Endothelial cell of umbilical vein (primary cell): ENCODE measurements at regions not wholly inside any gene's neighbourhood (a gene's known extent, or its start where the extent isn't known, plus 50 kb on each side); places are given as distances from the start of the nearest gene placed in this dataset.
A peak's percentile ranks its signal among the peaks of the same experiment; 100 is the strongest.

Experiments
- BruUV-seq: library from RNA; stranded (reverse); fragments of 400-500 nt; replicated peaks from 2 replicates; lab custom pipeline; 2021; lab: Mats Ljungman, UMichigan
- CTCF ChIA-PET: fragments of 300-600, 350-600 bp; sonication (Branson Sonifier 250); formaldehyde crosslinking; loops from one replicate; lab custom pipeline; 2021; ENCODE audit warnings: antibody characterized with exemption, inconsistent platforms; lab: Charles Lee
- POLR2A ChIA-PET: fragments of 300-600, 350-600 bp; sonication (Branson Sonifier 250); formaldehyde crosslinking; loops from one replicate; lab custom pipeline; 2021; ENCODE audit warnings: antibody characterized with exemption, inconsistent platforms; lab: Charles Lee
- DNase-seq: peaks from one replicate; pipeline ENCODE4 v3.0.0-alpha.2; 2011; ENCODE audit warnings: low read depth, low spot score
- FAIRE-seq: peaks from 2 replicates; lab custom pipeline; 2011; peaks lifted over from hg19 to GRCh38; lab: Jason Lieb, UNC
- H2AFZ ChIP-seq: 2 replicates; pipeline ENCODE4 v1.6.0; 2012; ENCODE audit warnings: low read depth, low read length, control low read depth, inconsistent platforms
- H3K27ac ChIP-seq: 2 replicates; pipeline ENCODE4 v1.5.1; 2011; ENCODE audit warnings: low read depth, mild to moderate bottlenecking, control low read depth, low read length, moderate library complexity; ENCODE audit not compliant: insufficient read depth
- H3K27me3 ChIP-seq, 2 experiments: 2 replicates each; pipeline versions ENCODE4 v1.6.0 to v1.6.1; 2011; ENCODE audit warnings: low read length in 2 of 2, mixed read lengths in 1 of 2; ENCODE audit not compliant: control insufficient read depth in 2 of 2, insufficient read depth in 2 of 2
- H3K36me3 ChIP-seq, 2 experiments: 2 replicates in 1 of 2; 3 replicates in 1 of 2; pipeline ENCODE4 v1.5.1; 2011; ENCODE audit warnings: low read length in 2 of 2, mild to moderate bottlenecking in 1 of 2, moderate library complexity in 1 of 2; ENCODE audit not compliant: control insufficient read depth in 2 of 2, insufficient read depth in 2 of 2; ENCODE audit errors: extremely low read depth in 1 of 2
- H3K4me1 ChIP-seq: 3 replicates; pipeline ENCODE4 v1.5.1; 2011; ENCODE audit warnings: mild to moderate bottlenecking, low read length; ENCODE audit not compliant: control insufficient read depth, insufficient read depth; ENCODE audit errors: extremely low read depth
- H3K4me2 ChIP-seq: 2 replicates; pipeline ENCODE4 v1.6.1; 2011; ENCODE audit warnings: low read length, control low read depth, mixed read lengths; ENCODE audit not compliant: insufficient read depth
- H3K4me3 ChIP-seq, 3 experiments: fragments of 200-600 bp in 1 of 3; sonication (generic), shearing (Covaris generic) in 1 of 3; replicated peaks in 1 of 3; 2 replicates each; pipeline ENCODE4 v1.5.1; 2011 to 2016; ENCODE audit warnings: control low read depth in 3 of 3, low read length in 3 of 3, mild to moderate bottlenecking in 2 of 3, inconsistent platforms in 1 of 3, low read depth in 1 of 3, moderate library complexity in 1 of 3; ENCODE audit not compliant: insufficient read depth in 1 of 3
- H3K79me2 ChIP-seq: 2 replicates; pipeline ENCODE4 v1.6.0; 2012; ENCODE audit warnings: low read length, inconsistent platforms; ENCODE audit not compliant: control insufficient read depth, insufficient read depth
- H3K9ac ChIP-seq: replicated peaks from 2 replicates; pipeline ENCODE3; 2011; ENCODE audit warnings: low read length, control low read depth; ENCODE audit not compliant: insufficient read depth; ENCODE audit errors: extremely low read depth
- H3K9me1 ChIP-seq: replicated peaks from 3 replicates; pipeline ENCODE4 v1.6.0; 2011; ENCODE audit warnings: mild to moderate bottlenecking, low read length; ENCODE audit not compliant: control insufficient read depth, insufficient read depth; ENCODE audit errors: extremely low read depth
- H3K9me3 ChIP-seq: replicated peaks from 2 replicates; pipeline ENCODE4 v1.5.1; 2012; ENCODE audit warnings: low read length, inconsistent platforms; ENCODE audit not compliant: control insufficient read depth, insufficient read depth
- H4K20me1 ChIP-seq: replicated peaks from 2 replicates; pipeline ENCODE3; 2011; ENCODE audit warnings: mild to moderate bottlenecking, low read length; ENCODE audit not compliant: control insufficient read depth, insufficient read depth; ENCODE audit errors: extremely low read depth
- EZH2 ChIP-seq: IDR thresholded peaks from 2 replicates; pipeline ENCODE4 v1.6.1; 2012; ENCODE audit warnings: borderline replicate concordance, low read depth, mild to moderate bottlenecking, moderate library complexity, low read length, inconsistent platforms; ENCODE audit not compliant: severe bottlenecking
- FOS ChIP-seq: IDR thresholded peaks from 2 replicates; pipeline ENCODE4 v1.6.1; 2011; ENCODE audit warnings: mild to moderate bottlenecking, low read length, moderate library complexity, borderline replicate concordance; ENCODE audit not compliant: insufficient read depth
- GATA2 ChIP-seq: IDR thresholded peaks from 2 replicates; pipeline ENCODE4 v1.7.0; 2011; ENCODE audit warnings: low read depth, mild to moderate bottlenecking, moderate library complexity, mixed read lengths, low read length; ENCODE audit not compliant: insufficient read length, insufficient read depth
- JUN ChIP-seq: IDR thresholded peaks from 2 replicates; pipeline ENCODE4 v1.6.1; 2011; ENCODE audit warnings: borderline replicate concordance, low read depth; ENCODE audit not compliant: insufficient read length, insufficient read depth
- POLR2A ChIP-seq: IDR thresholded peaks from 2 replicates; pipeline ENCODE4 v1.6.1; 2012; ENCODE audit warnings: low read depth, mild to moderate bottlenecking, control low read depth, low read length
- dilution Hi-C: fragments of 300-500 bp; cut with MboI; formaldehyde crosslinking; loops from one replicate; pipeline ENCODE4 v1.15.0; 2019; ENCODE audit warnings: low sequenced_read_pairs; ENCODE audit not compliant: extremely low pct_ligation_motif_present
- intact Hi-C: fragments of 100-400 bp; cut with micrococcal nuclease; formaldehyde crosslinking; loops from one replicate; pipeline ENCODE4 v1.10.0; 2022
- TF ChIP-seq, protein P1 (sequence below), 2 donors: IDR thresholded peaks; 1 replicate in 1 of 2; 2 replicates in 1 of 2; pipeline ENCODE4 v1.5.1; 2011; ENCODE audit warnings: low read length in 2 of 2, mild to moderate bottlenecking in 2 of 2, moderate library complexity in 2 of 2, control low read depth in 1 of 2, inconsistent platforms in 1 of 2, low read depth in 1 of 2; ENCODE audit not compliant: insufficient read depth in 1 of 2; ENCODE audit errors: extremely low read depth in 1 of 2
- TF ChIP-seq, protein P2 (sequence below): IDR thresholded peaks from 2 replicates; pipeline ENCODE4 v1.6.1; 2011; ENCODE audit not compliant: insufficient read depth, insufficient read length

DNA sequence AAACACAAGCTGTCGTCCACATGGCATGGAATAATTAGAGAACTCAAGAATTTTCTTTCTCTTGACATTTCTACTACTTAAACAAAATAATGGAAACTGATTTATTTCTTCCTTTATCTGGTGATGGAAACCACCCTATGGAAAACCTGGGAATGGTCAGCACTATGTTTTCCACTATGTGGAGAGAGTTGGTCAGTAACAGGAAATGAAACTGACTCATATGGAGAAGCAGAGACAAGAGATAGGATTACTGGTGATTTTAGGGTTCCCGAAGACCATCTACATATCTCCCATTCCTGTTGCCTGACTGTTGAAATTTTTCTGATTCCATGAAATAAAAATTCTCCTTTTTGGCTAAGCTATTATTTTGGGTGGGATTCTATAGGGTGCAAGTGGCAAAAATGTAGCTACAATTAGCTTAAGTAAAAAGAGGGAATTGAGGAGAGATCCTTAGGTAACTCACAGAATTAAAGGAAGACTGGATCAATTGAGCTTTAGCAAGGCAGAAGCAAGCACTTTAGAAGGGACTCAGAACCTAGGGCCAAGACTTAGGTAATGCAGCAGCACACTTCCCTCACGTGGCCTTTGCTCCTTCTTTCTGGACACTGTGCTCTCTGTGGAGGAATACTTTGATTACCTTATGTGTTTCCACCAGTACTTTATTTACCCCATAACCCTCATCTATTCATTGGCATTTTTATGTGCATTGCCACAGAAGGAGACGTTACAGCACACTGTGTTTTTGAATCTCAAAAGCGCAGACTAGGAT lies 89.6 kb downstream of the LEPR start:
- dilution Hi-C loops (no loop called here), intact Hi-C loops (loop anchor here (1.0 to 5.0 kb wide), 2 partner anchors 16 to 78 kb away; no protein-coding TSS in a partner anchor)
- H3K9me3 ChIP-seq = no peaks in the 10 kb centered on the region
- H3K9me1 ChIP-seq = no peaks in the 10 kb centered on the region
- H3K4me3 ChIP-seq = no peak overlapping the region
- ChIA-PET CTCF (interaction anchor here (1.0 to 1.5 kb wide), 2 partner anchors 50 to 75 kb away, joined by 3 to 7 read pairs; no protein-coding TSS in a partner anchor), POLR2A (no interaction called here)
- H2AFZ ChIP-seq = no peak overlapping the region
- no peaks in the 10 kb centered on the region for H4K20me1 ChIP-seq
- H3K4me2 ChIP-seq = peak overlapping the region; percentile 37
- H3K27ac ChIP-seq = no peak overlapping the region
- peaks cover 27% of the 10 kb centered on the region for H3K4me1 ChIP-seq
- no peaks in the 10 kb centered on the region for H3K27me3 ChIP-seq
- no peaks in the 10 kb centered on the region for H3K79me2 ChIP-seq
- TF ChIP-seq JUN = peak; percentile 50
- peak; percentile 70 for TF ChIP-seq FOS
- TF ChIP-seq, protein P1, sequence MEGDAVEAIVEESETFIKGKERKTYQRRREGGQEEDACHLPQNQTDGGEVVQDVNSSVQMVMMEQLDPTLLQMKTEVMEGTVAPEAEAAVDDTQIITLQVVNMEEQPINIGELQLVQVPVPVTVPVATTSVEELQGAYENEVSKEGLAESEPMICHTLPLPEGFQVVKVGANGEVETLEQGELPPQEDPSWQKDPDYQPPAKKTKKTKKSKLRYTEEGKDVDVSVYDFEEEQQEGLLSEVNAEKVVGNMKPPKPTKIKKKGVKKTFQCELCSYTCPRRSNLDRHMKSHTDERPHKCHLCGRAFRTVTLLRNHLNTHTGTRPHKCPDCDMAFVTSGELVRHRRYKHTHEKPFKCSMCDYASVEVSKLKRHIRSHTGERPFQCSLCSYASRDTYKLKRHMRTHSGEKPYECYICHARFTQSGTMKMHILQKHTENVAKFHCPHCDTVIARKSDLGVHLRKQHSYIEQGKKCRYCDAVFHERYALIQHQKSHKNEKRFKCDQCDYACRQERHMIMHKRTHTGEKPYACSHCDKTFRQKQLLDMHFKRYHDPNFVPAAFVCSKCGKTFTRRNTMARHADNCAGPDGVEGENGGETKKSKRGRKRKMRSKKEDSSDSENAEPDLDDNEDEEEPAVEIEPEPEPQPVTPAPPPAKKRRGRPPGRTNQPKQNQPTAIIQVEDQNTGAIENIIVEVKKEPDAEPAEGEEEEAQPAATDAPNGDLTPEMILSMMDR (IDR thresholded peaks at IDR 0.05; ENCODE audit: extremely low read depth in 1 of 2, insufficient read depth in 1 of 2, low read depth in 1 of 2, low read length in 2 of 2) = no peak
- no peak overlapping the region for H3K9ac ChIP-seq
- DNase-seq (peak; percentile 86), FAIRE-seq (peak; percentile 35)
- no TSS peak for BruUV-seq
- no peaks in the 10 kb centered on the region for H3K36me3 ChIP-seq

DNA sequence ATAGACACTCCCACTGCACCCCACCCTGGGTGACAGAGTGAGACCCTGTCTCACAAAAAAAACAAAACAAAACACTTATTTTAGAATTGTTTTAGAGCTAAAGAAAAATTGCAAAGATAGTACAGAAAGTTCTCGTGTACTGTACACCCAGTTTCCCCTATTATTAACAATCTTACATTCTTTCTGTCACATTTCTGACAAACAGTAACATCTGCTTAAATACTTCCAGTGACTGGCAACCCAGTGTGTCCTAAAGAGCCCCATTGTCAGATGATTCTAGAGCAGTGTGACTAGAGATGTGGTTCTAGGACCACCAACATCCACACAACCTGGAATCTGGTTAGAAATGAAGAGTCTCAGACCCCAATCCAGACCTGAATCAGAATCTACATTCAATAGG lies 90.5 kb downstream of the LEPR start:
- H3K27ac ChIP-seq = no peak overlapping the region
- no peak for FAIRE-seq
- H3K36me3 ChIP-seq = no peaks in the 10 kb centered on the region
- TF ChIP-seq, protein P1 (IDR thresholded peaks at IDR 0.05; ENCODE audit: extremely low read depth in 1 of 2, insufficient read depth in 1 of 2, low read depth in 1 of 2, low read length in 2 of 2) = no peak
- TF ChIP-seq, protein P2, sequence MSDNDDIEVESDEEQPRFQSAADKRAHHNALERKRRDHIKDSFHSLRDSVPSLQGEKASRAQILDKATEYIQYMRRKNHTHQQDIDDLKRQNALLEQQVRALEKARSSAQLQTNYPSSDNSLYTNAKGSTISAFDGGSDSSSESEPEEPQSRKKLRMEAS = no peak
- TF ChIP-seq POLR2A = no peak
- TF ChIP-seq EZH2 = no peak
- TF ChIP-seq GATA2 = no peak
- no peaks in the 10 kb centered on the region for H3K79me2 ChIP-seq
- dilution Hi-C loops (no loop called here), intact Hi-C loops (loop anchor here (1.0 to 5.0 kb wide), 2 partner anchors 17 to 79 kb away; no protein-coding TSS in a partner anchor)
- DNase-seq = no peak
- no peak overlapping the region for H2AFZ ChIP-seq
- H3K4me3 ChIP-seq = no peak overlapping the region
- no peaks in the 10 kb centered on the region for H4K20me1 ChIP-seq
- ChIA-PET CTCF (interaction anchor here (1.5 kb wide), 1 partner anchor 51 kb away, joined by 7 read pairs; no protein-coding TSS in a partner anchor), POLR2A (no interaction called here)
- BruUV-seq = no TSS peak
- no peaks in the 10 kb centered on the region for H3K27me3 ChIP-seq
- H3K9me1 ChIP-seq = no peaks in the 10 kb centered on the region
- H3K4me2 ChIP-seq = no peak overlapping the region
- H3K9ac ChIP-seq = no peak overlapping the region
- H3K9me3 ChIP-seq = no peaks in the 10 kb centered on the region
- H3K4me1 ChIP-seq = peaks cover 27% of the 10 kb centered on the region
